A673 (cell line): ENCODE measurements at regions not wholly inside any gene's neighbourhood (a gene's known extent, or its start where the extent isn't known, plus 50 kb on each side); places are given as distances from the start of the nearest gene placed in this dataset.

Source experiments
- BruUV-seq: library from RNA; stranded (reverse); fragments of 400-500 nt; replicated peaks from 2 replicates; lab custom pipeline; 2021; lab: Mats Ljungman, UMichigan
- CTCF ChIA-PET: fragments of 300-600 bp; sonication (Branson Sonifier 250); formaldehyde crosslinking; loops from one replicate; lab custom pipeline; 2022; ENCODE audit warnings: antibody characterized with exemption; lab: Charles Lee
- POLR2A ChIA-PET: fragments of 300-600 bp; sonication (Branson Sonifier 250); formaldehyde crosslinking; loops from one replicate; lab custom pipeline; 2022; ENCODE audit warnings: antibody characterized with exemption; ENCODE audit not compliant: low non-redundant PET; lab: Charles Lee
- DNase-seq: peaks from one replicate; pipeline ENCODE4 v3.0.0-alpha.2; 2015; ENCODE audit warnings: low spot score
- H3K27ac ChIP-seq: fragments of 200-600 bp; sonication (generic); 2 replicates; pipeline ENCODE4 v1.5.1; 2016; ENCODE audit warnings: mixed run types, low read depth, mild to moderate bottlenecking, mixed read lengths, antibody characterized with exemption, low read length; ENCODE audit not compliant: poor library complexity, severe bottlenecking
- H3K27me3 ChIP-seq: fragments of 200-600 bp; sonication (generic); replicated peaks from 2 replicates; pipeline ENCODE4 v1.6.1; 2017; ENCODE audit warnings: mixed run types, low read depth, mild to moderate bottlenecking, mixed read lengths, antibody characterized with exemption, low read length; ENCODE audit not compliant: insufficient read depth, poor library complexity
- H3K36me3 ChIP-seq: fragments of 200-600 bp; sonication (generic); 2 replicates; pipeline ENCODE4 v1.6.1; 2016; ENCODE audit warnings: mixed run types, mild to moderate bottlenecking, mixed read lengths, antibody characterized with exemption, low read length; ENCODE audit not compliant: insufficient read depth, poor library complexity, severe bottlenecking
- H3K4me1 ChIP-seq: fragments of 200-600 bp; sonication (generic); 2 replicates; pipeline ENCODE4 v1.6.1; 2017; ENCODE audit warnings: mixed run types, mild to moderate bottlenecking, mixed read lengths, antibody characterized with exemption, low read length; ENCODE audit not compliant: insufficient read depth, poor library complexity, severe bottlenecking
- H3K4me3 ChIP-seq: fragments of 200-600 bp; sonication (generic); 2 replicates; pipeline ENCODE4 v1.5.1; 2016; ENCODE audit warnings: low read depth, mixed run types, mild to moderate bottlenecking, mixed read lengths, low read length; ENCODE audit not compliant: poor library complexity, severe bottlenecking
- H3K9me3 ChIP-seq: fragments of 200-600 bp; sonication (generic); 2 replicates; pipeline ENCODE4 v1.6.1; 2016; ENCODE audit warnings: mixed run types, low read depth, mild to moderate bottlenecking, mixed read lengths, antibody characterized with exemption, low read length; ENCODE audit not compliant: poor library complexity, severe bottlenecking
- CTCF ChIP-seq: fragments of 300-800, 200-600 bp; sonication (generic); conservative IDR thresholded peaks from 2 replicates; pipeline ENCODE4 v1.5.1; 2017; ENCODE audit warnings: low read depth, mild to moderate bottlenecking, antibody characterized with exemption, low read length, moderate library complexity, mixed read lengths
- EZH2 ChIP-seq: fragments of 200-600 bp; sonication (generic); IDR thresholded peaks from 2 replicates; pipeline ENCODE4 v1.6.1; 2017; ENCODE audit warnings: borderline replicate concordance, low read depth, mild to moderate bottlenecking, mixed read lengths, antibody characterized with exemption, low read length; ENCODE audit not compliant: poor library complexity, severe bottlenecking
- intact Hi-C: fragments of 100-400 bp; cut with micrococcal nuclease; formaldehyde crosslinking; loops from one replicate; pipeline ENCODE4 v1.10.0; 2022; ENCODE audit not compliant: unreplicated experiment

DNA sequence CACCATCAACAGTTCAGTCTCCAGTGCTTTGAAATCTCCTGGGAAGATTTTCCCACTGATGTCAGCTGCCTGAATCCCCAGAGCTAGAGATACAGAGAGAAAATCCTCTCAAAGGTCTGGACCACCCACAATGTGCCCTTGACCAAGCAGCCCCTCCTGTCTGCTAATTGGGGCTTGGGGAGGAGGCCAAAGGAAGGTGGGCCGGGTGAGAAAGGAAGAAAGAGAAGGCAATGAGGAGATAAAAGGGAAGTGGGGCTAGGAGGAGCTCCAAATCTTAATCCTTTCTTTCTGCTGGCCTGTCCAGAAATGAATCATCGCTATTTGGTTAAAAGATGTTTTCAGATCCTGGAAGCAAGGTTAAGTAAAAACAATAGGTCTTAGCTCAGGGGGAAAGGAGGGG, 322.9 kb downstream of the BCL11B start:
- Histone ChIP-seq H3K9me3 (no peaks in the 10 kb centered on the region), H3K4me1 (no peaks in the 10 kb centered on the region), H3K27me3 (no peaks in the 10 kb centered on the region), H3K4me3 (no peak overlapping the region), H3K27ac (no peak overlapping the region), H3K36me3 (no peaks in the 10 kb centered on the region)
- no peak for DNase-seq
- ChIA-PET CTCF (no interaction called here), POLR2A (no interaction called here)
- TF ChIP-seq CTCF (no peak), EZH2 (no peak)
- intact Hi-C loops, result no loop called here
- no TSS peak for BruUV-seq

DNA sequence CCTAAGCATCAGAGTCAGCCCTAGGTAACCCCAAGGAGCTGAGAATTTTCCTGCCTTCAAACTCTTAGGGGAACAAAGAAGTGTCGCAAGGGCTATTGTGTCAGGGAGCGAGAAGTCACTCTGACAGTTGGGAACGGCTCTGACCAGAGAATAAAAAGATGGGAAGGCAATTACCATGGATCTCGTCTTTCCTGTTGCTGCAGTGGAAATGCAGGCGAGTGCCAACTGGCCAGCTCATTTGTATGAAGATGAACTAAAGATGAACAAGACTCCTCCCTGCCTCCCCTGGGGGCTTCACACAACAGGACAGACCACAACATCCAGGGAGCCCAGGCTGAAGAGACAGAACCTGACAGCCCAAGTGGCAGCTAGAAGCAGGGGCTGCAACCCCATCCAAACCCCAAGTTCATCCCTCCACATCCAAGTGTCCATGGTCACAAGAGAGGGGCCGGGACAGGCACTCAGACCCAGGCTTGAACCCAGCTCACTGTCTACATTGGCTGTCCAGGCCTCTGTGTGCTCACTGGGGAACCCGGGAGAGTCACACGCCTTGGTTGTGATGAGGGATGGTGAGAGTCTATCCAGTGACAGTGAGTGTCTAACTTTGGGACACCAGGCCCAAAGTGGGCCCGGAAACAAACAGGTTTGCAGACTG, 322.4 kb downstream of the BCL11B start:
- POLR2A ChIA-PET, result no interaction called here
- no peak for DNase-seq
- H3K4me1 ChIP-seq, result no peaks in the 10 kb centered on the region
- CTCF ChIA-PET, result no interaction called here
- intact Hi-C loops, result no loop called here
- H3K27me3 ChIP-seq, result no peaks in the 10 kb centered on the region
- H3K9me3 ChIP-seq, result no peaks in the 10 kb centered on the region
- TF ChIP-seq EZH2, result no peak
- H3K27ac ChIP-seq, result no peak overlapping the region
- H3K36me3 ChIP-seq, result no peaks in the 10 kb centered on the region
- no peak overlapping the region for H3K4me3 ChIP-seq
- BruUV-seq, result no TSS peak

DNA sequence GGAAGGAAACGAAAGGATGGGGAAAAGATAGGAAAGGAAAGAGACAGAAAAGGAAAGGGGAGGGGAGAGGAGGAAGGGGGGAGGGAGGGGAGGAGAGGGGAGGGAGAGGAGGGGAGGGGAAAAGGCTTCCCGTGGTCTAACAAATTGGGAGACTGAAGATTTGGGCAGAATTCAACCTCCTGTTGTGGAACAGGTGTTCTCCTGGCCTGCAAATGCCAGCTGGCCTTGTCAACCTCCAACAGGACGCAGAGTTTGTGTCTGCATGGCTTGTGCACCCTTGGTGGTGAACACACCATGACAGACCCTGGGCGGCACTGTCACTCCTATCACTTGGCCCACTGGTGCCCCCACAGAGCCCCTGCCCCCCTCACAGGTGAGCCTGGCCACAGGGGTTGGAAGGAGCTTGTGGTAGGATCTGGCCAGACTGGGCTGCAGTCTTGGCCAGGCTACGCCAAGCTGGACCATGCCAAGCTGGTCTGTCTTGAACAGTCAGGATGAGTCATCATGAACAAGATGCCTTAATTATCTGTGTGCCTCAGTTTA, 321.6 kb downstream of the BCL11B start:
- no peaks in the 10 kb centered on the region for H3K4me1 ChIP-seq
- CTCF ChIA-PET, result no interaction called here
- TF ChIP-seq EZH2 (no peak), CTCF (no peak)
- DNase-seq, result no peak
- no peaks in the 10 kb centered on the region for H3K27me3 ChIP-seq
- intact Hi-C loops, result no loop called here
- no peak overlapping the region for H3K27ac ChIP-seq
- no peaks in the 10 kb centered on the region for H3K9me3 ChIP-seq
- BruUV-seq, result no TSS peak
- POLR2A ChIA-PET, result no interaction called here
- no peak overlapping the region for H3K4me3 ChIP-seq
- no peaks in the 10 kb centered on the region for H3K36me3 ChIP-seq

DNA sequence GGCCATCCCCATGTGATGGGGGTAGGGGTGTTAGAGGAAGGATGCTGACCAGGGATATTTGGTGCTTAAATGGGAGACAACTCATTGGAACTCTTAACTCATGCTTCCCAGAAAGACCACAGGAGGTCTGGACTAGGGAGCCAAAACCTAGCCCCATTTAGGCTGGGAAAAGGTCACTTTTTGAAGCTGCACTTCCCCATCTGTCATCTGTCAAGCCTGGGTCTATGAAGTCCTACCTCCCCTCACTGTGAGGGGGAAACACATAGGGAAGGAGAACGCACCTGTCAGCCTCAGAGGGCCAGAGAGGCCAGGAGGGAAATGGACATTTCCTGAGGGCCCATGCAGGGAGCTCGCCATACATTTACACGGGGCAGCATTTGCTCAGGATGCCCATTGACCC, 321.0 kb downstream of the BCL11B start:
- Histone ChIP-seq H3K36me3 (no peaks in the 10 kb centered on the region), H3K27me3 (no peaks in the 10 kb centered on the region), H3K4me1 (no peaks in the 10 kb centered on the region), H3K4me3 (no peak overlapping the region), H3K9me3 (no peaks in the 10 kb centered on the region), H3K27ac (no peak overlapping the region)
- ChIA-PET POLR2A (no interaction called here), CTCF (no interaction called here)
- intact Hi-C loops, result no loop called here
- no TSS peak for BruUV-seq
- no peak for TF ChIP-seq CTCF
- TF ChIP-seq EZH2, result no peak
- no peak for DNase-seq
